Heart left ventricle (tissue), 16 donors: ENCODE measurements at regions not wholly inside any gene's neighbourhood (a gene's known extent, or its start where the extent isn't known, plus 50 kb on each side); places are given as distances from the start of the nearest gene placed in this dataset.

Experiments used
- ATAC-seq, 4 donors: fragments of 200-7000 bp; cut with Tn5 transposase; one replicate each; pipeline ENCODE4 v1.9.1; 2020 to 2022; ENCODE audit warnings: moderate library complexity in 4 of 4, mild to moderate bottlenecking in 3 of 4, moderate number of reproducible peaks in 1 of 4
- DNase-seq, 5 donors: peaks; one replicate each; pipeline ENCODE4 v3.0.0-alpha.2; 2020
- H3K27ac ChIP-seq, 12 donors: fragments of 200-600 bp; sonication (generic) in 4 of 12; one replicate each; pipeline versions ENCODE4 v1.5.0 to v1.8.0; 2016 to 2022; ENCODE audit warnings: mild to moderate bottlenecking in 2 of 12
- H3K27me3 ChIP-seq, 9 donors: fragments of 200-600 bp; sonication (generic) in 2 of 9; one replicate each; pipeline versions ENCODE4 v1.5.1 to v1.8.0; 2016 to 2022; ENCODE audit warnings: mild to moderate bottlenecking in 3 of 9
- H3K36me3 ChIP-seq, 9 donors: fragments of 200-600 bp; sonication (generic) in 2 of 9; one replicate each; pipeline versions ENCODE4 v1.5.0 to v1.8.0; 2018 to 2022; ENCODE audit warnings: mild to moderate bottlenecking in 2 of 9
- H3K4me1 ChIP-seq, 12 donors: fragments of 200-600 bp; sonication (generic) in 4 of 12; one replicate each; pipeline versions ENCODE4 v1.5.0 to v1.8.0; 2016 to 2022; ENCODE audit warnings: mild to moderate bottlenecking in 3 of 12
- H3K4me3 ChIP-seq, 12 donors: fragments of 200-600 bp; sonication (generic) in 4 of 12; one replicate each; pipeline versions ENCODE4 v1.5.0 to v1.8.0; 2017 to 2022; ENCODE audit warnings: mild to moderate bottlenecking in 9 of 12, moderate library complexity in 4 of 12
- H3K9me3 ChIP-seq, 12 donors: fragments of 200-600 bp; sonication (generic) in 4 of 12; one replicate each; pipeline versions ENCODE4 v1.5.0 to v1.8.0; 2016 to 2022; ENCODE audit warnings: mild to moderate bottlenecking in 1 of 12
- POLR2A ChIP-seq, 2 donors: fragments of 450-650 bp; IDR thresholded peaks; one replicate each; pipeline ENCODE4 v1.6.1; 2017; ENCODE audit warnings: antibody characterized with exemption in 2 of 2, mild to moderate bottlenecking in 2 of 2, moderate library complexity in 2 of 2
- WGBS, 4 donors: extraction: QIAGEN DNeasy Blood & Tissue Kit in 2 of 4; methylation state at CpG; one replicate each; pipeline versions ENCODE4 v1.1.5 to v1.1.7; 2013 to 2018; 5-methylcytosine and 5-hydroxymethylcytosine counted together
- intact Hi-C, 10 donors: fragments of 100-400 bp; cut with DNase I; formaldehyde crosslinking; loops; one replicate each; pipeline versions ENCODE4 v1.11.1 to v1.14.2; 2022
- TF ChIP-seq, protein P1 (sequence below), 12 donors: fragments of 200-600 bp; sonication (generic) in 4 of 12; IDR thresholded peaks; one replicate each; pipeline versions ENCODE4 v1.5.0 to v1.8.0; 2018 to 2022; ENCODE audit warnings: antibody characterized with exemption in 12 of 12, mild to moderate bottlenecking in 5 of 12
- donor health status: ischemic (EF 13 %, LVEDD 7.1; RV severe dilation, severe dysfunction).
- donor health status: healthy with polysubstance abuse.
- donor health status: DM: no; HTN: yes; CAD: no.
- donor health status: DM: no; HTN: no; CAD: no.
- donor health status: ischemic (EF 25% LVEDD 6.9; RV normal size, moderate dysfunction).
- donor health status: ischemic (EF 25% LVEDD 5.7; RV mildly dilated, moderate dysfunction).
- donor health status: healthy.
- donor health status: DM: yes; HTN: yes; CAD: no.
- donor health status: ischemic (EF 35%, LVEDD 5.7; RV mildly dilated, moderate dysfunction).
- donor health status: nonischemic (EF 11% LVEDD 7.7; RV severe dilation, severe dysfunction).
- donor health status: DM: yes; HTN: yes; CAD: no.
- donor health status: PGD.
- donor health status: ischemic (EF 29% LVEDD 5.4; RV normal size, mild dysfunction).
- donor health status: nonischemic (EF 23%, LVEDD 6.1; RV moderate dilation, normal function).

DNA sequence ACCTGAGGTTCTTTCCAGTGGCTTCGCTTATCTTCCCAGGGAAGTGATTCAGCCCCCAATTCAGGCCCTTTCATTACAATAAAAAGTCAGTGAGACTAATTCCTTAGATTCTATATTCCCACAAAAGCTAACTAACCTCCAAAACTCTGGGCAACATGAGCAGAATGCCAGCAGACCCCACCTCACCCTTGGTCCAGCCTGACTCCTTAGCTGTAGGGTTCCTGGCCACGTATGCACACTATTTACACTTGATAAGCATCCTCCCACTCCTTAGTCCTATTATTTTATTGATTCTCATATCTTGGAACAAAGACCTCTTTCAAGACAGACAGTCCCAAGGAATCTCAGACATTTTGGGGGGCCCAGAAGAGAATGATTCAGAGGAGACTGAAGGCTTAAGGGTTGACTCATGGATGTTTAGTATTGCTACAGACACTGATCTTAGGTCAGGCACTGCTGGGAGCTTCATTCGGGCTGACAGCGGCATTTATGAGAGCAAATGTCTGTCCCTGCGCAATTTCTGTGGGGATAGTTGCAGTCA, 162.6 kb upstream of the GDF10 start:
- Histone ChIP-seq H3K36me3 (no peaks in the 10 kb centered on the region), H3K4me3 (no peak overlapping the region), H3K27ac (no peak overlapping the region), H3K4me1 (no peaks in the 10 kb centered on the region), H3K27me3 (peaks cover 0 to 2% (median 0%) of the 10 kb centered on the region in 9 donors), H3K9me3 (no peaks in the 10 kb centered on the region)
- intact Hi-C loops = no loop called here
- DNase-seq (no peak), ATAC-seq (no peak)
- WGBS, 4 donors = 80 to 88% (median 84%) methylated on average over 5 of the region's 5 CpGs
- no peak for TF ChIP-seq POLR2A (IDR thresholded peaks at IDR 0.05)
- TF ChIP-seq, protein P1, sequence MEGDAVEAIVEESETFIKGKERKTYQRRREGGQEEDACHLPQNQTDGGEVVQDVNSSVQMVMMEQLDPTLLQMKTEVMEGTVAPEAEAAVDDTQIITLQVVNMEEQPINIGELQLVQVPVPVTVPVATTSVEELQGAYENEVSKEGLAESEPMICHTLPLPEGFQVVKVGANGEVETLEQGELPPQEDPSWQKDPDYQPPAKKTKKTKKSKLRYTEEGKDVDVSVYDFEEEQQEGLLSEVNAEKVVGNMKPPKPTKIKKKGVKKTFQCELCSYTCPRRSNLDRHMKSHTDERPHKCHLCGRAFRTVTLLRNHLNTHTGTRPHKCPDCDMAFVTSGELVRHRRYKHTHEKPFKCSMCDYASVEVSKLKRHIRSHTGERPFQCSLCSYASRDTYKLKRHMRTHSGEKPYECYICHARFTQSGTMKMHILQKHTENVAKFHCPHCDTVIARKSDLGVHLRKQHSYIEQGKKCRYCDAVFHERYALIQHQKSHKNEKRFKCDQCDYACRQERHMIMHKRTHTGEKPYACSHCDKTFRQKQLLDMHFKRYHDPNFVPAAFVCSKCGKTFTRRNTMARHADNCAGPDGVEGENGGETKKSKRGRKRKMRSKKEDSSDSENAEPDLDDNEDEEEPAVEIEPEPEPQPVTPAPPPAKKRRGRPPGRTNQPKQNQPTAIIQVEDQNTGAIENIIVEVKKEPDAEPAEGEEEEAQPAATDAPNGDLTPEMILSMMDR (IDR thresholded peaks at IDR 0.05) = no peak

DNA sequence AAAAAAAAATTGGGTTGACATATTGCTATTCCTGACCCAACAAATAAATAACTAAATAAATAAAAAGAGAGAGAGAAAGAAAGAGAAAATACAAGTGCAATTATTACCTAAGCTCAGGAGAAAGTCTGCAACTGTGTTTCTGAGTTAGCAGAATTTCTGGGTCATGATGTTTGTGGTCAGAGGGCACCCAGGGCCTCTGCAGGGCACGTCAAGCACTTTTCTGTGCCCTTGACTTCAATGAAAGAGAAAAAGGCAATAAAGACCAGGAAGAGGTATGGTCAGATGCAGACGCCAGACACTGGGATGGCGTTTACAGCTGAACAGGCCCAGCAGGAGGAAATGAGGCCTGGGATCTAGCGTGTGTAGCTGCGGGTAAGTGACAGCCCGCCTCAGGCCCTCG, 160.9 kb upstream of the GDF10 start:
- ATAC-seq = no peak
- H3K27me3 ChIP-seq = peaks cover 0 to 2% (median 0%) of the 10 kb centered on the region in 9 donors
- intact Hi-C loops = loop anchor here in 1 of 10 donors (2.0 kb wide), 1 partner anchor 68 kb away; no protein-coding TSS in a partner anchor
- TF ChIP-seq, protein P1 (IDR thresholded peaks at IDR 0.05) = no peak
- no peak for TF ChIP-seq POLR2A (IDR thresholded peaks at IDR 0.05)
- H3K4me3 ChIP-seq = no peak overlapping the region
- H3K27ac ChIP-seq = no peak overlapping the region
- H3K36me3 ChIP-seq = no peaks in the 10 kb centered on the region
- H3K4me1 ChIP-seq = no peaks in the 10 kb centered on the region
- H3K9me3 ChIP-seq = no peaks in the 10 kb centered on the region
- DNase-seq = no peak
- 78 to 87% (median 82%) methylated on average over 7 of the region's 7 CpGs for WGBS, 4 donors

DNA sequence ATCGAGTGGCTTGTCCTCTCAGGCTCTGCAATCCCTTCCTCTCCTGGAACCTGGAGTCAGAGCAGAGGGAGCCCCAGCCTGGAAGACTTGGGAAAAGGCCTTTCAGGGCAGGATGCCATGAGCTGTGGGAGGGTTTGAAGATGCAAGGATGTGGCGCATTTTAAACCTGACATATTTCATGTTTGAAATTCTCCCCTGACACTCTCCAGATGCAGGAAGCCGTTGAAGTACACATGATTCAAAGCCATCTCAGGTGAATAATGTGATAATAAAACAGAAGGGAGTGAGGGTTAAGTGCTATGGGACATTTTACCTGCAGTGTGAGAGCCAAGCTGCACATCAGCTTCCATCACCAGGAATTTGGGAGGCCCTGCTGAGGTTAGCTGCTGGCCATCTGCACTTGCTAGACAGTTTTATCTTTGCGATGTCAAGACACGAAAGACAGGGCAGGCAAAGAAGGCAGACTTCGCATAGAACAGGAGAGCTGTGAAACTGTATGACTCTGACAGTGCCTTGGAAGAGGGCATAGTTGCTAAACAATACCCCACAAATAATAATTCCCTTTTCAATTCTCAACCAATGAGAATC, 159.1 kb upstream of the GDF10 start:
- TF ChIP-seq, protein P1 (IDR thresholded peaks at IDR 0.05) = no peak
- no peak for TF ChIP-seq POLR2A (IDR thresholded peaks at IDR 0.05)
- DNase-seq (no peak), ATAC-seq (no peak)
- no peaks in the 10 kb centered on the region for H3K9me3 ChIP-seq
- WGBS, 4 donors = 65 to 72% (median 68%) methylated on average over 5 to 6 of the region's 6 CpGs
- no peaks in the 10 kb centered on the region for H3K4me1 ChIP-seq
- intact Hi-C loops = no loop called here
- no peak overlapping the region for H3K4me3 ChIP-seq
- H3K27ac ChIP-seq = no peak overlapping the region
- no peaks in the 10 kb centered on the region for H3K36me3 ChIP-seq
- peaks cover 0 to 2% (median 0%) of the 10 kb centered on the region in 9 donors for H3K27me3 ChIP-seq

DNA sequence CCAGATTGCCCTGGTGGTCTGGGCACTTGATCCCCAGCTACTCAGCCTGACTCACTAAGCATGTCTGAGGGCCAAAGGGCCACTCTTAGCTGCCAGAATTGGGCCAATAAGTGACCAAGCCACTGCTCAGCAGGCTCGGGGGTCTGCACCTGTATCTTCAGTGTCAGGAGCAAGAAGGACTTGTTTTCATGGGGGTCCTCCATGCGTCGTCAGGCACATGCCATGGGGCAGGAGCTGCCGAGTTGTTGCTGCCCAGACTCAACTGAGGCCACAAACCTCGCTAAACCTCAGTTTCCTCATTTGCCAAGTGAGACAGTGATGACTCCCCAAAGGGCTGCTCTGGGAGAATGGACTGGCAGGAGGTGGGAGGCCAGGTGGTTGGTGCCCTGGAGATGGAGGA, 158.6 kb upstream of the GDF10 start:
- H3K27me3 ChIP-seq = peaks cover 0 to 2% (median 0%) of the 10 kb centered on the region in 9 donors
- 83 to 94% (median 89%) methylated on average over 2 to 5 of the region's 5 CpGs for WGBS, 4 donors
- ATAC-seq = no peak
- intact Hi-C loops = no loop called here
- no peak overlapping the region for H3K27ac ChIP-seq
- no peaks in the 10 kb centered on the region for H3K9me3 ChIP-seq
- H3K36me3 ChIP-seq = no peaks in the 10 kb centered on the region
- H3K4me1 ChIP-seq = no peaks in the 10 kb centered on the region
- H3K4me3 ChIP-seq = no peak overlapping the region
- no peak for TF ChIP-seq POLR2A (IDR thresholded peaks at IDR 0.05)
- TF ChIP-seq, protein P1 (IDR thresholded peaks at IDR 0.05) = no peak
- DNase-seq = no peak
